Epithelial cell of prostate (primary cell): ENCODE measurements at regions not wholly inside any gene's neighbourhood (a gene's known extent, or its start where the extent isn't known, plus 50 kb on each side); places are given as distances from the start of the nearest gene placed in this dataset.
A peak's percentile ranks its signal among the peaks of the same experiment; 100 is the strongest.

Experiments
- DNase-seq: peaks from one replicate; pipeline ENCODE4 v3.0.0-alpha.2; 2011; ENCODE audit warnings: low read depth, low spot score
- H3K27ac ChIP-seq: fragments of 450-650 bp; 2 replicates; pipeline ENCODE4 v1.5.1; 2017; ENCODE audit warnings: mild to moderate bottlenecking

- DNase-seq, result no peak
- H3K27ac ChIP-seq, result peak overlapping the region; percentile 100
These were observed 352.4 kb downstream of the KLF5 start for GRCh38 chr13:73411067-73411809.

- DNase-seq, result no peak
- peak overlapping the region; percentile 71 for H3K27ac ChIP-seq
These were observed 347.6 kb downstream of the KLF5 start for GRCh38 chr13:73406454-73406853.

GRCh38 chr13:73404581-73404980, 345.8 kb downstream of the KLF5 start:
- DNase-seq, result no peak
- no peak overlapping the region for H3K27ac ChIP-seq

- no peak for DNase-seq
These were observed 344.7 kb downstream of the KLF5 start for GRCh38 chr13:73403355-73404120.

GRCh38 chr13:73401769-73402168, 343.0 kb downstream of the KLF5 start:
- no peak for DNase-seq
- H3K27ac ChIP-seq, result no peak overlapping the region

More at GRCh38 chr13:73403355-73404120, 344.7 kb downstream of the KLF5 start:
- peak overlapping the region; percentile 44 for H3K27ac ChIP-seq

- peak overlapping the region; percentile 55 for H3K27ac ChIP-seq
These were observed 340.8 kb downstream of the KLF5 start for GRCh38 chr13:73399347-73400216.

GRCh38 chr13:73397496-73398305, 338.9 kb downstream of the KLF5 start:
- H3K27ac ChIP-seq, result no peak overlapping the region
- no peak for DNase-seq

More at GRCh38 chr13:73399347-73400216, 340.8 kb downstream of the KLF5 start:
- DNase-seq, result no peak

- peak overlapping the region; percentile 39 for H3K27ac ChIP-seq
- no peak for DNase-seq
These were observed 335.3 kb downstream of the KLF5 start for GRCh38 chr13:73394066-73394465.

GRCh38 chr13:73390100-73390499, 331.3 kb downstream of the KLF5 start:
- peak overlapping the region; percentile 72 for H3K27ac ChIP-seq
- DNase-seq, result no peak

- peak overlapping the region; percentile 72 for H3K27ac ChIP-seq
- DNase-seq, result no peak
These were observed 329.8 kb downstream of the KLF5 start for GRCh38 chr13:73388586-73388985.

GRCh38 chr13:73387318-73387717, 328.5 kb downstream of the KLF5 start:
- no peak overlapping the region for H3K27ac ChIP-seq

GRCh38 chr13:73385848-73386247, 327.0 kb downstream of the KLF5 start:
- no peak overlapping the region for H3K27ac ChIP-seq
- no peak for DNase-seq

More at GRCh38 chr13:73387318-73387717, 328.5 kb downstream of the KLF5 start:
- DNase-seq, result no peak

GRCh38 chr13:73372666-73373627, 314.1 kb downstream of the KLF5 start:
- no peak for DNase-seq
- peak overlapping the region; percentile 4 for H3K27ac ChIP-seq

GRCh38 chr13:73370066-73370465, 311.3 kb downstream of the KLF5 start:
- peak overlapping the region; percentile 97 for H3K27ac ChIP-seq
- no peak for DNase-seq

GRCh38 chr13:73369095-73369494, 310.3 kb downstream of the KLF5 start:
- H3K27ac ChIP-seq, result peak overlapping the region; percentile 97
- no peak for DNase-seq

GRCh38 chr13:73368608-73369007, 309.8 kb downstream of the KLF5 start:
- peak; percentile 98 for DNase-seq
- H3K27ac ChIP-seq, result peak overlapping the region; percentile 97

- H3K27ac ChIP-seq, result peak overlapping the region; percentile 97
- DNase-seq, result no peak
These were observed 309.1 kb downstream of the KLF5 start for GRCh38 chr13:73367886-73368285.

GRCh38 chr13:73366241-73366640, 307.4 kb downstream of the KLF5 start:
- H3K27ac ChIP-seq, result peak overlapping the region; percentile 97
- no peak for DNase-seq
